Karpas-422 (cell line): ENCODE measurements at regions not wholly inside any gene's neighbourhood (a gene's known extent, or its start where the extent isn't known, plus 50 kb on each side); places are given as distances from the start of the nearest gene placed in this dataset.

ENCODE experiments used
- DNase-seq: peaks from one replicate; pipeline ENCODE4 v3.0.0-alpha.2; 2015
- H2AFZ ChIP-seq: fragments of 200-600 bp; sonication (generic); 2 replicates; pipeline ENCODE4 v1.6.1; 2014; ENCODE audit warnings: antibody characterized with exemption, low read length, mixed read lengths
- H3K27ac ChIP-seq: fragments of 200-600 bp; sonication (generic); 2 replicates; pipeline ENCODE4 v1.5.1; 2014; ENCODE audit warnings: mild to moderate bottlenecking, low read length, moderate library complexity
- H3K27me3 ChIP-seq: fragments of 200-600 bp; sonication (generic); 2 replicates; pipeline ENCODE4 v1.6.1; 2014; ENCODE audit warnings: low read length, mixed read lengths
- H3K36me3 ChIP-seq: fragments of 200-600 bp; sonication (generic); 2 replicates; pipeline ENCODE4 v1.6.1; 2014; ENCODE audit warnings: low read length, mixed read lengths; ENCODE audit not compliant: insufficient read depth
- H3K4me1 ChIP-seq: fragments of 200-600 bp; sonication (generic); 2 replicates; pipeline ENCODE4 v1.6.1; 2014; ENCODE audit warnings: mild to moderate bottlenecking, low read length, mixed read lengths
- H3K4me2 ChIP-seq: fragments of 200-600 bp; sonication (generic); 2 replicates; pipeline ENCODE4 v1.6.1; 2014; ENCODE audit warnings: low read length, low read depth, mild to moderate bottlenecking; ENCODE audit not compliant: poor library complexity, severe bottlenecking
- H3K4me3 ChIP-seq: fragments of 200-600 bp; sonication (generic); 2 replicates; pipeline ENCODE4 v1.5.1; 2014; ENCODE audit warnings: mild to moderate bottlenecking, antibody characterized with exemption, low read length, mixed read lengths
- H3K79me2 ChIP-seq: fragments of 200-600 bp; sonication (generic); 2 replicates; pipeline ENCODE4 v1.6.1; 2014; ENCODE audit warnings: mild to moderate bottlenecking, low read length, mixed read lengths
- H3K9ac ChIP-seq: fragments of 200-600 bp; sonication (generic); 2 replicates; pipeline ENCODE4 v1.6.0; 2014; ENCODE audit warnings: low read length
- H3K9me2 ChIP-seq: fragments of 200-600 bp; sonication (generic), shearing (Covaris generic); replicated peaks from 2 replicates; pipeline ENCODE4 v1.6.0; 2014; ENCODE audit warnings: mild to moderate bottlenecking, low read length, moderate library complexity; ENCODE audit not compliant: insufficient read depth
- H3K9me3 ChIP-seq: fragments of 300-700, 200-600 bp; sonication (generic); 2 replicates; pipeline ENCODE4 v1.6.1; 2014; ENCODE audit warnings: low read length, mixed read lengths
- H4K20me1 ChIP-seq: fragments of 200-600 bp; sonication (generic); 2 replicates; pipeline ENCODE4 v1.6.1; 2014; ENCODE audit warnings: mild to moderate bottlenecking, antibody characterized with exemption, low read length, low read depth; ENCODE audit not compliant: insufficient read depth

- no peak for DNase-seq
- H3K36me3 ChIP-seq, result no peaks in the 10 kb centered on the region
These were observed 172.2 kb upstream of the PRICKLE1 start for GRCh38 chr12:42761601-42762350.

GRCh38 chr12:42761086-42761485, 171.5 kb upstream of the PRICKLE1 start:
- Histone ChIP-seq H3K27ac (no peak overlapping the region), H4K20me1 (no peaks in the 10 kb centered on the region), H3K9me2 (no peaks in the 10 kb centered on the region), H3K9ac (no peak overlapping the region), H3K9me3 (no peaks in the 10 kb centered on the region), H3K4me2 (no peak overlapping the region), H3K36me3 (no peaks in the 10 kb centered on the region), H2AFZ (no peak overlapping the region), H3K4me3 (no peak overlapping the region), H3K27me3 (no peaks in the 10 kb centered on the region), H3K79me2 (no peaks in the 10 kb centered on the region), H3K4me1 (no peaks in the 10 kb centered on the region)
- DNase-seq, result no peak

More at GRCh38 chr12:42761601-42762350, 172.2 kb upstream of the PRICKLE1 start:
- Histone ChIP-seq H3K27ac (no peak overlapping the region), H3K79me2 (no peaks in the 10 kb centered on the region), H2AFZ (no peak overlapping the region), H3K27me3 (no peaks in the 10 kb centered on the region), H3K9me3 (no peaks in the 10 kb centered on the region), H3K4me3 (no peak overlapping the region), H3K4me1 (no peaks in the 10 kb centered on the region), H4K20me1 (no peaks in the 10 kb centered on the region), H3K9me2 (no peaks in the 10 kb centered on the region), H3K9ac (no peak overlapping the region), H3K4me2 (no peak overlapping the region)

- Histone ChIP-seq H4K20me1 (no peaks in the 10 kb centered on the region), H3K36me3 (no peaks in the 10 kb centered on the region), H3K27ac (no peak overlapping the region), H3K4me1 (no peaks in the 10 kb centered on the region), H3K9me2 (no peaks in the 10 kb centered on the region), H3K9ac (no peak overlapping the region), H3K4me2 (no peak overlapping the region), H3K4me3 (no peak overlapping the region), H2AFZ (no peak overlapping the region), H3K79me2 (no peaks in the 10 kb centered on the region), H3K27me3 (no peaks in the 10 kb centered on the region), H3K9me3 (no peaks in the 10 kb centered on the region)
- no peak for DNase-seq
These were observed 171.0 kb upstream of the PRICKLE1 start for GRCh38 chr12:42760550-42760949.

GRCh38 chr12:42759622-42760273, 170.2 kb upstream of the PRICKLE1 start:
- Histone ChIP-seq H3K9me2 (no peaks in the 10 kb centered on the region), H3K4me3 (no peak overlapping the region), H3K79me2 (no peaks in the 10 kb centered on the region), H3K4me2 (no peak overlapping the region), H3K9ac (no peak overlapping the region), H3K27me3 (no peaks in the 10 kb centered on the region), H3K36me3 (no peaks in the 10 kb centered on the region), H3K4me1 (no peaks in the 10 kb centered on the region), H3K27ac (no peak overlapping the region), H3K9me3 (no peaks in the 10 kb centered on the region), H4K20me1 (no peaks in the 10 kb centered on the region), H2AFZ (no peak overlapping the region)
- no peak for DNase-seq

GRCh38 chr12:42758806-42759205, 169.3 kb upstream of the PRICKLE1 start:
- no peaks in the 10 kb centered on the region for H3K9me2 ChIP-seq
- no peak overlapping the region for H3K4me3 ChIP-seq
- no peak for DNase-seq
- no peak overlapping the region for H3K9ac ChIP-seq
- no peaks in the 10 kb centered on the region for H3K79me2 ChIP-seq
- no peaks in the 10 kb centered on the region for H3K9me3 ChIP-seq
- H3K27me3 ChIP-seq, result no peaks in the 10 kb centered on the region
- no peaks in the 10 kb centered on the region for H3K36me3 ChIP-seq
- no peak overlapping the region for H3K27ac ChIP-seq
- no peak overlapping the region for H2AFZ ChIP-seq
- H3K4me1 ChIP-seq, result no peaks in the 10 kb centered on the region
- H4K20me1 ChIP-seq, result no peaks in the 10 kb centered on the region
- no peak overlapping the region for H3K4me2 ChIP-seq

GRCh38 chr12:42757624-42758119, 168.1 kb upstream of the PRICKLE1 start:
- Histone ChIP-seq H4K20me1 (no peaks in the 10 kb centered on the region), H2AFZ (no peak overlapping the region), H3K4me3 (no peak overlapping the region), H3K4me1 (no peaks in the 10 kb centered on the region), H3K79me2 (no peaks in the 10 kb centered on the region), H3K27me3 (no peaks in the 10 kb centered on the region), H3K9me2 (no peaks in the 10 kb centered on the region), H3K9me3 (no peaks in the 10 kb centered on the region), H3K9ac (no peak overlapping the region), H3K27ac (no peak overlapping the region), H3K4me2 (no peak overlapping the region), H3K36me3 (no peaks in the 10 kb centered on the region)
- no peak for DNase-seq

- Histone ChIP-seq H3K79me2 (no peaks in the 10 kb centered on the region), H3K4me2 (no peak overlapping the region), H2AFZ (no peak overlapping the region)
These were observed 167.5 kb upstream of the PRICKLE1 start for GRCh38 chr12:42756841-42757623.

GRCh38 chr12:42750356-42750755, 160.8 kb upstream of the PRICKLE1 start:
- H3K27me3 ChIP-seq, result no peaks in the 10 kb centered on the region; the same call in 1 of the 2 replicates
- H3K9me3 ChIP-seq, result peaks cover 5% of the 10 kb centered on the region; the same call in 1 of the 2 replicates
- H3K4me3 ChIP-seq, result no peak overlapping the region
- H3K36me3 ChIP-seq, result no peaks in the 10 kb centered on the region
- H3K4me1 ChIP-seq, result no peaks in the 10 kb centered on the region
- no peak overlapping the region for H3K4me2 ChIP-seq
- no peaks in the 10 kb centered on the region for H3K9me2 ChIP-seq
- H3K9ac ChIP-seq, result no peak overlapping the region
- DNase-seq, result no peak
- no peak overlapping the region for H3K27ac ChIP-seq
- no peak overlapping the region for H2AFZ ChIP-seq
- no peaks in the 10 kb centered on the region for H4K20me1 ChIP-seq
- no peaks in the 10 kb centered on the region for H3K79me2 ChIP-seq

More at GRCh38 chr12:42756841-42757623, 167.5 kb upstream of the PRICKLE1 start:
- no peak overlapping the region for H3K4me3 ChIP-seq
- no peaks in the 10 kb centered on the region for H3K27me3 ChIP-seq
- H3K27ac ChIP-seq, result no peak overlapping the region
- DNase-seq, result no peak
- H4K20me1 ChIP-seq, result no peaks in the 10 kb centered on the region
- no peak overlapping the region for H3K9ac ChIP-seq
- no peaks in the 10 kb centered on the region for H3K36me3 ChIP-seq
- H3K4me1 ChIP-seq, result no peaks in the 10 kb centered on the region
- H3K9me3 ChIP-seq, result no peaks in the 10 kb centered on the region
- H3K9me2 ChIP-seq, result no peaks in the 10 kb centered on the region
